ENCODE measurements at regions not wholly inside any gene's neighbourhood (a gene's known extent, or its start where the extent isn't known, plus 50 kb on each side); places are given as distances from the start of the nearest gene placed in this dataset.
"Not testable (repeated sequence)": the region's sequence is repeated elsewhere in the genome, so short reads cannot be mapped to it uniquely, and the experiment has no call there.

DNA sequence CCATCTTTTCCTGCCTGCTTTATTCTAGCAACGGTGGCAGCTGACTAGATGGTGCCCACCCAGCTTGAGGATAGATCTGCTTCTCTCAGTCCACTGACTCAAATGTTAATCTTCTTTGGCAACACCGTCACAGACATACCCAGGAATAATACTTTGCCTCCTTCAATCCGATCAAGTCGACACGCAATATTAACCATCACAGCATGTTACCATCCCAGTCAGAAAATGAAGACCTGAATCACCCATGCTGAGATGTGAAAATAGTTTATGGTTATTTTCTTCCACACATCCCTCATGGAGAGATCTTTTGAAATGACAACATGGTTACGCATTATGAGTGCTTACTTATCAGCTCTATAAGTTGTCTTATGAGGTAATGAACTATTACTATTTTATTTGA is 392.8 kb downstream of the SEC23A start:
- no peaks in the 10 kb centered on the region for H3K4me1 Mint-ChIP-seq
- no peak overlapping the region for H3K4me3 Mint-ChIP-seq
- H3K27ac Mint-ChIP-seq = no peak overlapping the region
- ATAC-seq (no peak), DNase-seq (no peak)
- no peaks in the 10 kb centered on the region for H3K27me3 Mint-ChIP-seq
- H3K36me3 Mint-ChIP-seq (ENCODE audit: low read depth) = no peaks in the 10 kb centered on the region
- H3K9me3 Mint-ChIP-seq = no peaks in the 10 kb centered on the region

DNA sequence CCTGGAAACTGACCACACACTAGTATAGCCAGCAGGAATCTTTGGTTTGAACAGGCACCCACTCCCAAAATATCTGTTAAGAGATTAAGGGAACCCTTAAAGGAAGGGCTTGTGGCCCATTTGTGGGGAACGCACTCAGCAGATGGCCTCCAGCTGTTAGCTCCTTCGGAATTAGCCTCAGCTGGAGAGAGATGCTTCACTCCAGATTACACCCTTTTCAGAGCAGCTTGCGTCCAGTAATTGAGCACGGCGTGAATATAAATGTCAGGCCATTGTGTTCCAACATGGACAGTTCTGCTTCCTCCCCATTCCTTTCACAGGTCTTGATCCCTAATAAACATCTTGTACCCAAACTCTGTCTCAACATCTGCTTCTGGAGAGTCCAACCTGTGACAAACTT is 397.8 kb downstream of the SEC23A start:
- Mint-ChIP-seq H3K9me3 (peaks cover 4% of the 10 kb centered on the region), H3K4me1 (no peaks in the 10 kb centered on the region), H3K27ac (no peak overlapping the region), H3K4me3 (no peak overlapping the region), H3K27me3 (no peaks in the 10 kb centered on the region), H3K36me3 (ENCODE audit: low read depth) (no peaks in the 10 kb centered on the region)
- ATAC-seq (no peak), DNase-seq (no peak)

DNA sequence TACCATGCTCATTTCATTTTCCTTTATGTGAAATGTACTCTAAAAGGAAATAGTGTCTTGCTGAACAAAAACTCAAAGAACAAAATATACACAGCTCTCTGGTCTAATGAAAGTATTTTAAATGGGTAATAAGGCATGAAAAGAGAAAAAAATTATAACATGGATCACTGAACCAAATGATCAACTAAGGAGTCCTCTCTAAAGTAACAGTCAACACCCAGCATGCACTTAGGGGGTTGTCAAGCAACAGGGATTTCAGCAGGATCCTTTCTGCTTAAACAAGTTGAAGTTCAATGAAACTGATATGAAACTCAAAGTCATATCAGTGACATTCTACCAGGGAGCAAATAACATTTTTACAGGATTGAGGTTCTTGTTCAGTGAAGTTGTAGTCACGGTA is 398.8 kb downstream of the SEC23A start:
- Mint-ChIP-seq H3K27me3 (no peaks in the 10 kb centered on the region), H3K4me1 (no peaks in the 10 kb centered on the region), H3K9me3 (peaks cover 4% of the 10 kb centered on the region), H3K27ac (no peak overlapping the region), H3K36me3 (ENCODE audit: low read depth) (no peaks in the 10 kb centered on the region), H3K4me3 (no peak overlapping the region)
- DNase-seq = no peak
- ATAC-seq = no peak

GRCh38 chr14:38696925-38697324 is 406.1 kb downstream of the SEC23A start:
- Mint-ChIP-seq H3K9me3 (peaks cover 11% of the 10 kb centered on the region), H3K36me3 (ENCODE audit: low read depth) (no peaks in the 10 kb centered on the region), H3K4me1 (no peaks in the 10 kb centered on the region), H3K27ac (no peak overlapping the region), H3K27me3 (no peaks in the 10 kb centered on the region), H3K4me3 (no peak overlapping the region)
- DNase-seq = no peak
- ATAC-seq = no peak

DNA sequence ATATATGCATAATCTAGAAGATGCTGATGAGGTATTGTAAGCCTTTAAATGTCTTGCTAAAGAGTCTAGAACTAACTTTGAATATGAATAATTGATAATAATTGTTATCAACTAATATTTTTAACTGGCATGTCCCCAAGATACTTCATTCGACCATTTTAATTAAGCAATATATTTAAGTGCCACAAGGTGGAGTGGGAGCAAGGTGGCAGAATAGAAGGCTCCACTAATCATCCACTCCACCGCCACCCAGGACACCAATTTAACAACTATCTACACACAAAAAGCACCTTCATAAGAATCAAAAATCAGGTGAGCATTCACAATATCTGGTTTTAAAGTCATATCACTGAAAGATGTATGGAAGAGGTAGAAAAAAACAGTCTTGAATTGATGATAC is 409.6 kb downstream of the SEC23A start:
- H3K4me1 Mint-ChIP-seq = no peaks in the 10 kb centered on the region
- DNase-seq (no peak), ATAC-seq (no peak)
- peaks cover 7% of the 10 kb centered on the region for H3K9me3 Mint-ChIP-seq
- H3K4me3 Mint-ChIP-seq = no peak overlapping the region
- peaks cover 4% of the 10 kb centered on the region for H3K27me3 Mint-ChIP-seq
- no peaks in the 10 kb centered on the region for H3K36me3 Mint-ChIP-seq (ENCODE audit: low read depth)
- no peak overlapping the region for H3K27ac Mint-ChIP-seq

GRCh38 chr14:38669027-38669426 is 413.1 kb upstream of the CLEC14A start:
- ATAC-seq (no peak), DNase-seq (no peak)
- H3K9me3 Mint-ChIP-seq = no peaks in the 10 kb centered on the region
- H3K36me3 Mint-ChIP-seq (ENCODE audit: low read depth) = no peaks in the 10 kb centered on the region
- H3K4me1 Mint-ChIP-seq = no peaks in the 10 kb centered on the region
- H3K4me3 Mint-ChIP-seq = no peak overlapping the region
- H3K27ac Mint-ChIP-seq = no peak overlapping the region
- H3K27me3 Mint-ChIP-seq = peaks cover 2% of the 10 kb centered on the region

- peaks cover 2% of the 10 kb centered on the region for H3K27me3 Mint-ChIP-seq
- no peaks in the 10 kb centered on the region for H3K36me3 Mint-ChIP-seq (ENCODE audit: low read depth)
- H3K4me3 Mint-ChIP-seq = no peak overlapping the region
- ATAC-seq (no peak), DNase-seq (no peak)
- H3K4me1 Mint-ChIP-seq = no peaks in the 10 kb centered on the region
- H3K27ac Mint-ChIP-seq = no peak overlapping the region
- H3K9me3 Mint-ChIP-seq = no peaks in the 10 kb centered on the region
These were observed 407.5 kb upstream of the CLEC14A start for GRCh38 chr14:38663382-38663781.

DNA sequence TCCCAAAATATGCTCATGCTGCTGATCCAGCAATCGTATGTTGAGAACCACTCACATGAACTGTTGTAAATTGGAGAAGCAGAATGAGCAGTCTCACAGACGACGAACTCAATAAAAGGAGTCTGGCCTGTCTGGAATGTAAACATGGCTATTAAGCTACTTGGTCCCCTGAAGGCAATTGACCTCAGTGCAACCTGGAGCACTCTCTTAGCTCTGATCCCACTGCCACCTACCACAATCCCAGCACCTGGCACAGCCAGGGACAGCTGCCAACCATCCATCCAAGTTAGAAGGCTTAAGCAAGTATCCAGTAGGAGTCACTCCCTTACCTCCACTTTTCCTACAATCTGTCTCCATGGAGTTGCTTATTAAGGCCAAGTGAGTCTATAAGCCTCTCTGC is 406.9 kb upstream of the CLEC14A start:
- H3K27ac Mint-ChIP-seq = no peak overlapping the region
- no peaks in the 10 kb centered on the region for H3K36me3 Mint-ChIP-seq (ENCODE audit: low read depth)
- no peaks in the 10 kb centered on the region for H3K9me3 Mint-ChIP-seq
- ATAC-seq (no peak), DNase-seq (no peak)
- no peak overlapping the region for H3K4me3 Mint-ChIP-seq
- H3K27me3 Mint-ChIP-seq = peaks cover 2% of the 10 kb centered on the region
- no peaks in the 10 kb centered on the region for H3K4me1 Mint-ChIP-seq

DNA sequence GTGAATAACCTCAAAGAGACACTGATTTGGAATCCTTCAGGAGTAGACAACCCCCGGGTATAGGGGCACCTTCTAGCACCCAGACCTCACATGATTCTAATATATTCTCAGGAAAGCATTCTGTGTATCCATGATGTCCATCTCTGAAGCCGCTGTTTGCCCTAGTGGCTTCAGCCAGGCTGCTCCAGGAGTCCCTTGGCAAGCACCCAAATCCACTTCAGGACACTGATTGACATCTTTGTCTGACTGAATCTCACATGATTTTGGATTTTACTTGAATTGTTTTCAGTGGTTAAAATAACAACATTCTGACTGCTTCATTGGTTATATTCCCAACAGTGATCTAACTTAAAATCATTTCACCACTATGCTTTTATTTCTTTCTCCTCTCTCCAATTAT is 390.5 kb upstream of the CLEC14A start:
- Mint-ChIP-seq H3K27me3 (no peaks in the 10 kb centered on the region), H3K4me1 (no peaks in the 10 kb centered on the region), H3K9me3 (no peaks in the 10 kb centered on the region), H3K4me3 (no peak overlapping the region), H3K27ac (no peak overlapping the region), H3K36me3 (ENCODE audit: low read depth) (no peaks in the 10 kb centered on the region)
- no peak for DNase-seq
- ATAC-seq = no peak

- not testable (repeated sequence) for H3K36me3 Mint-ChIP-seq (ENCODE audit: low read depth); H3K4me1 Mint-ChIP-seq; H3K4me3 Mint-ChIP-seq; H3K9me3 Mint-ChIP-seq; H3K27ac Mint-ChIP-seq; ATAC-seq; DNase-seq; H3K27me3 Mint-ChIP-seq
These were observed 379.0 kb upstream of the CLEC14A start for GRCh38 chr14:38634913-38635312.

GRCh38 chr14:38629412-38629811 is 373.5 kb upstream of the CLEC14A start:
- no peak overlapping the region for H3K27ac Mint-ChIP-seq
- no peaks in the 10 kb centered on the region for H3K27me3 Mint-ChIP-seq
- no peak overlapping the region for H3K4me3 Mint-ChIP-seq
- H3K9me3 Mint-ChIP-seq = peaks cover 11% of the 10 kb centered on the region
- H3K4me1 Mint-ChIP-seq = no peaks in the 10 kb centered on the region
- ATAC-seq = no peak
- no peak for DNase-seq
- no peaks in the 10 kb centered on the region for H3K36me3 Mint-ChIP-seq (ENCODE audit: low read depth)

- peaks cover 14% of the 10 kb centered on the region for H3K9me3 Mint-ChIP-seq
- ATAC-seq (no peak), DNase-seq (no peak)
- no peaks in the 10 kb centered on the region for H3K4me1 Mint-ChIP-seq
- H3K4me3 Mint-ChIP-seq = no peak overlapping the region
- no peaks in the 10 kb centered on the region for H3K36me3 Mint-ChIP-seq (ENCODE audit: low read depth)
- no peaks in the 10 kb centered on the region for H3K27me3 Mint-ChIP-seq
- H3K27ac Mint-ChIP-seq = no peak overlapping the region
These were observed 371.3 kb upstream of the CLEC14A start for GRCh38 chr14:38627163-38627562.

GRCh38 chr14:38623661-38624060 is 367.8 kb upstream of the CLEC14A start:
- peaks cover 5% of the 10 kb centered on the region for H3K9me3 Mint-ChIP-seq
- H3K36me3 Mint-ChIP-seq (ENCODE audit: low read depth) = no peaks in the 10 kb centered on the region
- no peaks in the 10 kb centered on the region for H3K27me3 Mint-ChIP-seq
- H3K27ac Mint-ChIP-seq = no peak overlapping the region
- DNase-seq (no peak), ATAC-seq (no peak)
- no peaks in the 10 kb centered on the region for H3K4me1 Mint-ChIP-seq
- no peak overlapping the region for H3K4me3 Mint-ChIP-seq

DNA sequence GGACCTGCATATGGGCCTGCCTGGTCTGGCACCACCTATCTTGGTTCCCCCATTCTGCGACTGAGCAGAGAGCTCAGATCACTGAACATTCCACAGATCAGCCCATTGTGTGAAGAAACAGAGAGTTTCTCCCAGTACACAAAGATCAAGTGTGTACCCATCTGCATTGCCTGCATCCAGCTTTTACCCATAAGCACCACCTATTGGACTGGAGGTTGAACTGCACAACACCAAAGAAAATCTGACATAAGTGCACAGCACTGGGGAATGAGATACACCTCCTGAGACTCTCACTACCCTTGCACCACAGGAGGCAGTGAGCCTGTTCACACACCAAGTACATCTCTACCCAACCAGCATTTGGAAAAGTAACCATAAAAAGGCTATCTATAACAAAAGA is 362.6 kb upstream of the CLEC14A start:
- Mint-ChIP-seq H3K4me3 (no peak overlapping the region), H3K4me1 (no peaks in the 10 kb centered on the region), H3K27ac (no peak overlapping the region), H3K27me3 (no peaks in the 10 kb centered on the region), H3K9me3 (peaks cover 3% of the 10 kb centered on the region), H3K36me3 (ENCODE audit: low read depth) (no peaks in the 10 kb centered on the region)
- no peak for ATAC-seq
- DNase-seq = no peak

GRCh38 chr14:38616959-38617358 is 361.1 kb upstream of the CLEC14A start:
- no peaks in the 10 kb centered on the region for H3K36me3 Mint-ChIP-seq (ENCODE audit: low read depth)
- no peak overlapping the region for H3K27ac Mint-ChIP-seq
- no peak for DNase-seq
- H3K9me3 Mint-ChIP-seq = no peaks in the 10 kb centered on the region
- H3K4me3 Mint-ChIP-seq = no peak overlapping the region
- no peaks in the 10 kb centered on the region for H3K4me1 Mint-ChIP-seq
- no peak for ATAC-seq
- no peaks in the 10 kb centered on the region for H3K27me3 Mint-ChIP-seq

DNA sequence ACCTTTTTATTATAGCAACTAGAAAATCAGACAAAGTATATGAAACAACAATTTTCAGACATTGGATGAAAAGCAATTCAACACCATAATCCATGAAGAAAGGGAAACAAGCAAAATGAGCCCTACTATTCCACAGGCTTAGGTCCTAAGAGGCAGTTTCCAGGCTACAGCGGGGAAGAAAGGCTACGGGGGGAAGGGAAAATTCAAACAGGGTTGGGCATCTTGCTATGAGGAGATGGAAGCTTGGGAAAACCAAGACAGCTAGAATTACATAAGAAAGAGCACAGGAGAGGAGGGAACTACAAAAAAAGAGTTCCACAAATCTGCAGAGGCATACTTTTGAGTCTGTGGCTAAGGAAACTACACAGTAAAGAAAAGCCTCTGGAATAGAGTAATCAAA is 356.0 kb upstream of the CLEC14A start:
- Mint-ChIP-seq H3K27ac (no peak overlapping the region), H3K36me3 (ENCODE audit: low read depth) (no peaks in the 10 kb centered on the region), H3K4me1 (no peaks in the 10 kb centered on the region), H3K27me3 (no peaks in the 10 kb centered on the region), H3K4me3 (no peak overlapping the region), H3K9me3 (peaks cover 5% of the 10 kb centered on the region)
- ATAC-seq = no peak
- no peak for DNase-seq
